GOT3 (cell line): ENCODE measurements at regions not wholly inside any gene's neighbourhood (a gene's known extent, or its start where the extent isn't known, plus 50 kb on each side); places are given as distances from the start of the nearest gene placed in this dataset.
"Not testable (repeated sequence)": the region's sequence is repeated elsewhere in the genome, so short reads cannot be mapped to it uniquely, and the experiment has no call there.

Experiments used
- DNase-seq: peaks from one replicate; lab custom pipeline; 2025; ENCODE audit warnings: mixed read lengths; lab: John Stamatoyannopoulos, UW

GRCh38 chr4:123600987-123601904 lies 204.7 kb downstream of the SPRY1 start:
- DNase-seq, result no peak

- no peak for DNase-seq
These were observed 205.4 kb downstream of the SPRY1 start for GRCh38 chr4:123602007-123602406.

GRCh38 chr4:123603165-123603564 lies 206.6 kb downstream of the SPRY1 start:
- no peak for DNase-seq

- not testable (repeated sequence) for DNase-seq
These were observed 209.2 kb downstream of the SPRY1 start for GRCh38 chr4:123605797-123606196.

- no peak for DNase-seq
These were observed 209.7 kb downstream of the SPRY1 start for GRCh38 chr4:123606336-123606735.

GRCh38 chr4:123606946-123607542 lies 210.4 kb downstream of the SPRY1 start:
- DNase-seq, result no peak

GRCh38 chr4:123609829-123610228 lies 213.2 kb downstream of the SPRY1 start:
- no peak for DNase-seq

GRCh38 chr4:123613586-123614344 lies 217.2 kb downstream of the SPRY1 start:
- no peak for DNase-seq

- no peak for DNase-seq
These were observed 219.3 kb downstream of the SPRY1 start for GRCh38 chr4:123615901-123616300.

GRCh38 chr4:123616951-123617461 lies 220.4 kb downstream of the SPRY1 start:
- no peak for DNase-seq

GRCh38 chr4:123617791-123618190 lies 221.2 kb downstream of the SPRY1 start:
- no peak for DNase-seq

GRCh38 chr4:123618606-123619005 lies 222.0 kb downstream of the SPRY1 start:
- no peak for DNase-seq

GRCh38 chr4:123619326-123619725 lies 222.7 kb downstream of the SPRY1 start:
- no peak for DNase-seq

- DNase-seq, result no peak
These were observed 223.3 kb downstream of the SPRY1 start for GRCh38 chr4:123619895-123620294.

GRCh38 chr4:123621072-123621705 lies 224.6 kb downstream of the SPRY1 start:
- no peak for DNase-seq

GRCh38 chr4:123622572-123622971 lies 226.0 kb downstream of the SPRY1 start:
- no peak for DNase-seq

GRCh38 chr4:123623611-123624010 lies 227.0 kb downstream of the SPRY1 start:
- DNase-seq, result no peak

- DNase-seq, result no peak
These were observed 228.4 kb downstream of the SPRY1 start for GRCh38 chr4:123624959-123625358.

GRCh38 chr4:123628288-123628687 lies 231.7 kb downstream of the SPRY1 start:
- DNase-seq, result no peak

GRCh38 chr4:123631786-123632692 lies 235.4 kb downstream of the SPRY1 start:
- no peak for DNase-seq

- DNase-seq, result no peak
These were observed 236.1 kb downstream of the SPRY1 start for GRCh38 chr4:123632693-123633030.
